ENCODE measurements at regions not wholly inside any gene's neighbourhood (a gene's known extent, or its start where the extent isn't known, plus 50 kb on each side); places are given as distances from the start of the nearest gene placed in this dataset.

DNA sequence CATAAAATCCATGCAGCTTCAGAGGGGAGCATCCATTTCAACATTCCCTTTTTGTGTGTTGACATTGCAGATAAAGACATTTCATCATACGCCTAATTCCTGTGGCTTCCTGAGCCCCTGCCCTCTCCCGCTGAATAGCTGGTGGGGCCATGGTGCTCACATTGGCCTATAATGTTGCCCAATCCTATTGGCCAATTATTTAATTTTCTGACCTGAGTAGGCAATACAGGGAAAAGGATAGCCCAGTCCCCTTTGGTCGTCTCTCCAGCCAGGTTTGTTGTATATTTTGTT lies 163.8 kb upstream of the MYCN start:
- H3K4me3 ChIP-seq, result no peak overlapping the region
- peak in 1 of 11 experiments; percentile 17; a peak in 1 of 22 replicates for TF ChIP-seq Cebpa-rat (IDR thresholded peaks at IDR 0.05)

DNA sequence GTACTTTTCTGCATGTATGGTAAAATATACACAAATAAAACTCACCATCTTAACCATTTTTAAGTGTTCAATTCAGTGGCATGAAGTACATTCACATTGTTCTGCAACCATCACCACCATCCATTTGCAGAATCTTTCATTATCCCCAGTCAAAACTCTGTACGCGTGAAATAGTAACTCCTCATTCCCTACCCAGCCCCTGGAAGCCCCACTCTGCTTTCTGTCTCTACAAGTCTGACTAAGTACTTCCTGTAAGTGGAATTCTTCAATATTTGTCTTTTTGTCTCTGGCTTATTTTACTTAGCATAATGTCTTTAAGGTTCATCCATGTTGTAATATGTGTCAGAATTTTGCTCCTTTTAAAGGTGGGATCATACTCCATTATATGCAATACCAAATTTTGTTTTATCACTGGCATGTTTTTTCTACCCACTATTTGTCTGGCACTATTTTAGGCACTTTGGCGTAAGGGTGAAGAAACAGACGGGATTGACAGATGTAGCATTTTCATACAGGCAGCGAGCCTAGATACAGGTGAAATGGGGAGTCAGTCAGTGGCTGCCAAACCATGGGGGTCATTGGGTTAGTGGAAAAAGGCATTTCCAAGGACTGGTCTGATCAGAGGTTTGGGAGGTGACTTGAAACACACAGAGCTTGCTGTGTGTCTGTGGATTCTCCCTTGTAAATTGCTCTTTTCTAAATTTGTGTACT lies 163.2 kb upstream of the MYCN start:
- H3K36me3 ChIP-seq, result no peaks in the 10 kb centered on the region
- H3K27me3 ChIP-seq, result no peaks in the 10 kb centered on the region
- H3K4me2 ChIP-seq, result no peak overlapping the region
- H3K9me3 ChIP-seq (replicated peaks in 1 of 11), result no peaks in the 10 kb centered on the region
- peaks cover 0 to 3% (median 0%) of the 10 kb centered on the region in 10 experiments; a peak in 5 of 20 replicates for H3K4me1 ChIP-seq
- H3K4me3 ChIP-seq, result no peak overlapping the region
- H3K9ac ChIP-seq, result no peak overlapping the region
- no peaks in the 10 kb centered on the region for H4K20me1 ChIP-seq
- H3K27ac ChIP-seq, result no peak overlapping the region
- no peak for TF ChIP-seq Cebpa-rat (IDR thresholded peaks at IDR 0.05)

More for the DNA sequence above, 163.8 kb upstream of the MYCN start:
- Histone ChIP-seq H4K20me1 (no peaks in the 10 kb centered on the region), H3K36me3 (no peaks in the 10 kb centered on the region), H3K4me2 (no peak overlapping the region), H3K27me3 (no peaks in the 10 kb centered on the region), H3K9me3 (replicated peaks in 1 of 11) (no peaks in the 10 kb centered on the region), H3K27ac (no peak overlapping the region), H3K4me1 (no peaks in the 10 kb centered on the region), H3K9ac (no peak overlapping the region)

DNA sequence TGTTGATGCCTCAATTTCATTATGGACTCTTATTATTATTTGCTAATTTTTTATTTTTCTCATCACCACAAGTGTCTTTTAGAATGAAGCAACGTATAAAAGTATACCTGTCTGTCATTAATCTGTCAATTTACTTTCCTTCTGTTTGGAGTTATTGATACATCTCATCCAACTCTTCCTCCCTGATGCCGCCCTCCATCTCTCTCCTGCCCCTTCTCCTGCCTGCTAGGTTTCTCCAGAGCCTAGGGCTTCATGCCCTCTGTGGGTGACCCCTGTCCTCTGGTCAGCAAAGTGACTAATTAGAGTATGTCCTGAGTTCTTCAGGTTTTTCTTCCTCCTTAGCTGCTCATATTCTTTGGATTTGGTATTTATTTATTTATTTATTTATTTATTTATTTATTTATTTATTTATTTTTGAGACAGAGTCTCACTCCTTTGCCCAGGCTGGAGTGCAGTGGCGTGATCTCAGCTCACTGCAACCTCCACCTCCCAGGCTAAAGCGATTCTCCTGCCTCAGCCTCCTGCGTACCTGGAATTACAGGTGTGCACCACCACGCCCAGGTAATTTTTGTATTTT lies 162.5 kb upstream of the MYCN start:
- Histone ChIP-seq H3K9ac (no peak overlapping the region), H3K27ac (no peak overlapping the region), H3K27me3 (no peaks in the 10 kb centered on the region), H4K20me1 (no peaks in the 10 kb centered on the region), H3K36me3 (no peaks in the 10 kb centered on the region), H3K4me3 (no peak overlapping the region), H3K4me1 (peaks cover 0 to 10% (median 0%) of the 10 kb centered on the region in 10 experiments; a peak in 5 of 20 replicates), H3K9me3 (replicated peaks in 1 of 11) (no peaks in the 10 kb centered on the region), H3K4me2 (no peak overlapping the region)
- no peak for TF ChIP-seq Cebpa-rat (IDR thresholded peaks at IDR 0.05)

DNA sequence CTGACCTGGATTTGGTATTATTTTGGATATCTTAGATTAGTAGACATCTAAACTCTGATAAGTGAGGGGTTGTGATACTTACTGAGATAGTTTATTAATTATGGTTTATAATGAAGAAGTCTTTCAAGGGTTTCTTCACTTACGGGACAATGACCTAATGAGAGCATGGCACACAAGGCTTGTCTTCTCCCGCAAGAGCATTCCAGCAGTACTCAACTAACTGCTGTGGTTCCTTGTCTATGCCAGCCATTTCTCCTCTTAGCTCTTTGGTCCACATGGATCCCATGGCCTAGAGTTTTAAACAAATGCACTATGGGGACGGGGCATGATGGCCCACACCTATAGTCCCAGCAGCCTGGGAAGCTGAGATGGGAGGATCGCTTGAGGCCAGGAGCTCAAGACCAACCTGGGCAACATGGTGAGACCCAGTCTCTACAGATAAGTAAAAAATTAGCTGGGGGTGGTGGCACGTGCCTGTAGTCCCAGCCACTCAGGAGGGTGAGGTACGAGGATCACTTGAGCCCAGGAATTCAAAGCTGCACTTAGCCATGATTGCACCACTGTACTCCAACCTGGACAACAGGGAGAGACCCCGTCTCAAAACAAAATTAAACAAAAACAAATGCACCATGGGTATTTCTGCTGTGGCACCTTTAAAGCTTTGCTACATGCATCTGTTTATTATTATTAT lies 161.7 kb upstream of the MYCN start:
- Histone ChIP-seq H3K9ac (no peak overlapping the region), H3K4me3 (no peak overlapping the region), H3K9me3 (replicated peaks in 1 of 11) (no peaks in the 10 kb centered on the region), H3K27ac (no peak overlapping the region), H3K27me3 (no peaks in the 10 kb centered on the region), H3K36me3 (no peaks in the 10 kb centered on the region), H3K4me1 (peaks cover 0 to 12% (median 0%) of the 10 kb centered on the region in 10 experiments; a peak in 5 of 20 replicates), H4K20me1 (no peaks in the 10 kb centered on the region; a peak in 1 of 22 replicates), H3K4me2 (no peak overlapping the region)
- TF ChIP-seq Cebpa-rat (IDR thresholded peaks at IDR 0.05), result no peak

DNA sequence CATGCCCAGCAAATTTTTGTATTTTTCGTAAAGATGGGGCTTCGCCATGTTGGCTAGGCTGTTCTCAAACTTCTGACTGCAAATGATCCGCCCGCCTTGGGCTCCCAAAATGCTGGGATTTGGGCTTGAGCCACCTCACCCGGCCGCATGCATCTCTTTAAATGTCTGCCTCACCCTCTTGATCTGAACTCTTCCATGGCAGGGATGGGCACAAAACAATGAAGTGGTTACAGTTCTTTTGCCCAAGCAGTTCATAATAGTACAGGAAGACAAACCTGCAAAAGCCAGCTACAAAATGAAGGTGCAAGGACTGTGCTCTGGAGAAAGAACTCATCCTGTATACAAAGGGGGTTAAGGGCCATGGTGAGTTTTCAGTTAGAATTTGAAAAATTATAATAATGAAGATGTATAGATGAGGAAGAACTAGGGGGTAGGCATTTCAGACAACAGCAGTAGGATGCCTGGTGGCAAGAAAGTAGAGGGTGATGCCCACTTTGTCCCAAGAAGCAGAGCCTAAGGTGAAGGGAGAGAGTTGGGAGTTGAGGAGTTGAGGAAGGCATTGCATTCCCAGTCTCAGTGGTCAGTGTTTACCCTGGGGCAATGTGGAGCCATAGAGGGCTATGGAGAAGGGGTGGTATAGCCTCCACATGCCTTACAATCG lies 160.8 kb upstream of the MYCN start:
- Histone ChIP-seq H3K36me3 (no peaks in the 10 kb centered on the region), H3K4me1 (peaks cover 0 to 12% (median 0%) of the 10 kb centered on the region in 10 experiments; a peak in 5 of 20 replicates), H3K9me3 (replicated peaks in 1 of 11) (no peaks in the 10 kb centered on the region), H3K9ac (no peak overlapping the region), H3K4me3 (no peak overlapping the region), H3K27me3 (no peaks in the 10 kb centered on the region), H3K27ac (no peak overlapping the region), H3K4me2 (no peak overlapping the region), H4K20me1 (no peaks in the 10 kb centered on the region; a peak in 1 of 22 replicates)
- no peak for TF ChIP-seq Cebpa-rat (IDR thresholded peaks at IDR 0.05)

DNA sequence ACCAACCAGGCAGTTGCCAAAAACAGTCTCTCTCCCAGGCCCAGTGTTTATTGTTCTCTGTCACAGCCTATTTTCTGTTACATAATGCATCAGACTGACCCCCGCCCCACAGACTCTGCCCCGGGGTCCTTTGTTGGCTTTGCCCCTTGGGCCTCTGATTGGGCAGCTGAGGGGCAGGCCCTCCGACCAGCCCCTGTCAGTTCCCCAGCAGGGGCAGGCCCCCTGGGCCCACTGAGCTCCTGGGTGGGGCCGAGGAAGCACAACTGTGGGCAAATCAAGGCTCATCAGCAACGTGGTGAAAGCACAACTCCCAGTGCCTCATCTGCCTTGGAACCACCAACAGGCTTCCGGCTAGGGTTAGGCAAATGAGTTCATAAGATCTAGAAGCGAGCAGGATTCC lies 160.1 kb upstream of the MYCN start:
- Histone ChIP-seq H3K27me3 (no peaks in the 10 kb centered on the region), H3K9me3 (replicated peaks in 1 of 11) (no peaks in the 10 kb centered on the region), H3K36me3 (no peaks in the 10 kb centered on the region), H3K9ac (no peak overlapping the region), H4K20me1 (no peaks in the 10 kb centered on the region; a peak in 1 of 22 replicates), H3K4me1 (peaks cover 0 to 12% (median 0%) of the 10 kb centered on the region in 10 experiments; a peak in 5 of 20 replicates), H3K4me2 (no peak overlapping the region), H3K4me3 (no peak overlapping the region), H3K27ac (no peak overlapping the region)
- TF ChIP-seq Cebpa-rat (IDR thresholded peaks at IDR 0.05), result no peak

DNA sequence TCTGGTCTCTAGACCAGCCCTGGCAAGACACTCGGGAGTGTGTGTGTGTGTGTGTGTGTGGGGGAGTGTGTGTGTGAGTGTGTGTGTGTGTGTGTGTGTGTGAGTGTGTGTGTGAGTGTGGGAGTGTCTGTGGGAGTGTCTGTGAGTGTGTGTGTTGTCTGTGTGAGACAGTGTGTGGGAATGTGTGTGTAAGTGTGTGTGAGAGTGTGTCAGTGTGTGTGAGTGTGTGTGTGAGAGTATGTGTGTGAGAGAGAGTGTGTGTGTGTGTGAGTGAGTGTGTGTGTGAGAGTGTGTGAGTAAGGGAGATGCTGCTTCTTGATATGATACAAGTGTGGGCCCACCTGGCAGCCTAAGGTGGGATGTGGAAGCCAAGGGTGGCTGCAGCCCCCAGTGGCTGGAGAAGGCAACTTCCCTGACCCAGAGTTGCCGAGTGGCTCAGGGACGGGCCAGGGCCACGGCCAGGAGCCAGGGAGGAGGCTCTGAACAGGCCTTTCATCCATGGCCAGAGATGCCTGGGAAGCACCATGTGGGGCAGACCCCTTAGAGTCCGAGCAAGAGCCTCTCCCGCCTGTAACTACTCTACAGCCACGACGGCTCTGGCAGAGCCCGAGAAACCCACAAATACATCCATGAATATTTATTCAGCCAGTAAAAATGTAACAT lies 159.3 kb upstream of the MYCN start:
- no peaks in the 10 kb centered on the region for H3K36me3 ChIP-seq
- no peaks in the 10 kb centered on the region for H3K9me3 ChIP-seq (replicated peaks in 1 of 11)
- H3K9ac ChIP-seq, result no peak overlapping the region
- no peaks in the 10 kb centered on the region; a peak in 2 of 22 replicates for H4K20me1 ChIP-seq
- H3K4me1 ChIP-seq, result peaks cover 0 to 12% (median 0%) of the 10 kb centered on the region in 10 experiments; a peak in 5 of 20 replicates
- no peak overlapping the region for H3K4me2 ChIP-seq
- TF ChIP-seq Cebpa-rat (IDR thresholded peaks at IDR 0.05), result no peak
- no peaks in the 10 kb centered on the region for H3K27me3 ChIP-seq
- no peak overlapping the region for H3K4me3 ChIP-seq
- no peak overlapping the region for H3K27ac ChIP-seq

DNA sequence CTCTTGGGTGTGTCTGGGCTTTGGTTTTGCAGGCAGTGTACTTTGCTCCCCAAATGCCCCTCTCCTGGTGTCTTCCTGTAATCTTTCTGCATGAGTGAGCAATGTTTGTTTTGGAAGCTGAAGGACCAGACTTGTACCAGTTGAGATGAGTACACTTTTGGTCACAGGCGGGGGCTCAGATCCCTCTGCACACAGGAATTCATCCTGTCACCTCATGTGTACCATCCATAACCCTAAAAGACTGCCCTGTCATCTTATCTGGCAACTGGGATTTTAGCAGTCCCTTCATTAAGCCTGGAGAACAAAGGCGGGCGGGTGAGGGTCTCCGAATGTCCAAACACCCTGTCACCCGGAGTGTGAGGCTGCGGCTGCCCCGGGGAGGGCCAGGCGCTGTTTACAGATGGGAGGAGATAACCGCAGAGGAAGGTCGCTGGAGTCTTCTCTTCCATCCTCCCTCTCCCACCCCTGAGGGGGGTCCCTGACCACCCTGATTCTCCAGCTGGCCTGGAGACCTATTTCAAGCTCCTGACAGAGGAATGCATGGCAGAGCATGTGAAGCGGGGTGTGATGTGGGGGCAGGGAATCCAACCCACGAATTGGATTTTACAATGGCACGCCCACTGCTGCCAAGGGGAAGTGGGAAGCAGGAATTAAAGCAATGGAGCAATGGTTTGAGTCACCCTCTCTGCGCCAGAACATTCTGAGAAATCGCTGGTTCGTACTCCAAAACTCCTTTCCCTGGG lies 158.2 kb upstream of the MYCN start:
- peaks cover 0 to 12% (median 0%) of the 10 kb centered on the region in 10 experiments; a peak in 5 of 20 replicates for H3K4me1 ChIP-seq
- no peak overlapping the region for H3K4me3 ChIP-seq
- H3K27ac ChIP-seq, result no peak overlapping the region
- no peak overlapping the region for H3K9ac ChIP-seq
- no peaks in the 10 kb centered on the region; a peak in 2 of 22 replicates for H4K20me1 ChIP-seq
- H3K36me3 ChIP-seq, result no peaks in the 10 kb centered on the region
- H3K4me2 ChIP-seq, result peak overlapping the region in 3 of 11 experiments; percentile 23 to 52 (median 43); a peak in 5 of 22 replicates
- H3K27me3 ChIP-seq, result no peaks in the 10 kb centered on the region
- no peak for TF ChIP-seq Cebpa-rat (IDR thresholded peaks at IDR 0.05)
- no peaks in the 10 kb centered on the region for H3K9me3 ChIP-seq (replicated peaks in 1 of 11)
